Activated gamma-delta T cell treated with Interleukin-2 at 50 U/mL for 16 hours (primary cell): ENCODE measurements at regions not wholly inside any gene's neighbourhood (a gene's known extent, or its start where the extent isn't known, plus 50 kb on each side); places are given as distances from the start of the nearest gene placed in this dataset.

Source experiments
- DNase-seq: peaks from one replicate; pipeline ENCODE4 v3.0.0-alpha.2; 2020

DNA sequence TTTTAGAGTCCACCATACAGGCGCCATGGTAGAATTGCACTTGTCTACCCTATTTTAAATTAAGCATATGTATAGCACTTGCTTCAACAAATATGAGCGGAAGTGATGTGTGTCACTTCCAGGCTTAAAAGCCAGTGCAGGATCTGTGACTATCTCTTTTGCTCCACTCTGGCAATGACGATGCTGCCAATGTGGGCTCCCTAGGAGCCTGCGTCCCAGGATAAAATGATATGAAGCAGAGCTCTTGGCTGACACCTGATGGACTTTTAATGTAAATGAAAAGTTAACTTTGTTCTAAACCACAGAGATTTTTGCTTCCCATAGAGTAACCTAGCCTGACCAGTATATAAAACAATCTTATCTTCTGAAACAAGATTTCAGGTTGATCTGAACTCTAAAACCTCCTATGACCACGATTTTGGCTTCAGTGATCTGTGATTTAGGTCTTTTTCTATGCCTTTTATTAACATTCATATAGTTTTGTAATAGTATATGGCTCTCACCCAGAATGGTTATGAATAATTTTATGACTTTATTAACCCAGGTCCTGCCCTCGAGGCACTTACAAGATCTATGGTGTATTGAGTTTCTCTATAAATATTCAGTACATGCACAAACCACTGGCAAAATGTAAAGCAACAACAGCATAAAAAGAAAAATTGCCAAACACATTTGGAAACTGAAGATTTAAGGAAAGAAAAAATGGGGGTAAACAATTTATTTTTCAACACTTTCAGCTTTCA lies 422.5 kb upstream of the PIK3C3 start:
- DNase-seq: no peak

DNA sequence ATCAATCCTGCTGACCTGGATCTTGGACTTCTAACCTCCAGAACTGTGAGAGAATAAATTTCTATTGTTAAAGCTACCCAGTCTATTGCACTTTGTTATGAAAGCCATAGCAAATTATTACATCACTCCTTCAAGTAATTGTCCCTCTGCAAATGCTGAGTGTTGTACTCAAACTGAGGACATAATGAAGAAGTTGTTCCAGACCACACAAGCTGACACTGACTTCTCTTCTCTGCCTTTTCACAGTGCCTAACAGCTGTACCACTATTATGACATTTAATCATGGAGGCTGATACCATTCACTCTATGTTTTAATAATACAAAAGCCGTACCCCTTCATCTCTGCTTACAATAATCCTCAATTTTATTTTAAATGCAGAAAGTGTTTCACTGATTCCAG lies 424.1 kb upstream of the PIK3C3 start:
- no peak for DNase-seq

DNA sequence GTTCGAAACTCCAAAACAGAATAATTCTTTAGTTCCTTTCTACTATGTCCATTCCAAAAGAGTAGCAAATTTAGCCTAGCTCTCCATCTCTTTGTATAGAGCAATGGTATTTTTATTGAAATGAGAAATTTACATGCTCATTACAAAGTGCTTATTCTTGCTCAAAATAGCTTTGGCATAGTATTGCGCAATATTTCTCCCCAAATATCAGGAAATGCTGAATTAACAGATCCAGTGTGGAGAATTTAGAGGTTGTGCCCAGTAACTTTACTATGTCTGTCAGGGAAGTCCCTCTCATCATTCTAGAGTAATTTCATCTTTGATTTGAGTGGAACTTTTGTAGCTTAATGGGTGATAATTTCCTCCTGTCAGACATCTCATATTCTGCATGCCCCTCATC lies 425.9 kb upstream of the PIK3C3 start:
- DNase-seq: no peak

DNA sequence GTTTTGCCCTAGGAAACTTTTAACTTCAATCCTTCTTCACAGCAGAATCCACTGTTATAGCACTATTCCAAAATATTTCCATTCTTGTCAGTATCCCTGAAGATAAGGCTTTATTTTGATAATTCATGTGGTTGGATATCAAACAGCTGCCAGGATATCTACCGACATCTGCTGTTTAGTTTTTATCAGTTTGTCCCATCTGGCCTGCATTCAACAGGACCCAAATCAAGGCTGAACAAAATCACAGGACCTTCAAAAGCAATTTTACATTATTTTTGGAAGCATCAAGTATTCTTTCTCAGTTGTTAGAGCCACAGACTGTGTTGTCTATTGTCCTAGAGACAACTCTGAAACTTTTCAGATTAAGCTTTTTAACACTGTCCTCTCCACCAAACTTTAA lies 429.0 kb upstream of the PIK3C3 start:
- DNase-seq: no peak

- no peak for DNase-seq
Observed at GRCh38 chr18:41524674-41525470, 430.2 kb upstream of the PIK3C3 start.

- DNase-seq: no peak
Observed at GRCh38 chr18:41517142-41517541, 437.9 kb upstream of the PIK3C3 start.

- no peak for DNase-seq
Observed at GRCh38 chr18:41513438-41513837, 441.6 kb upstream of the PIK3C3 start.

GRCh38 chr18:41504316-41504715 lies 450.7 kb upstream of the PIK3C3 start:
- DNase-seq: no peak

DNA sequence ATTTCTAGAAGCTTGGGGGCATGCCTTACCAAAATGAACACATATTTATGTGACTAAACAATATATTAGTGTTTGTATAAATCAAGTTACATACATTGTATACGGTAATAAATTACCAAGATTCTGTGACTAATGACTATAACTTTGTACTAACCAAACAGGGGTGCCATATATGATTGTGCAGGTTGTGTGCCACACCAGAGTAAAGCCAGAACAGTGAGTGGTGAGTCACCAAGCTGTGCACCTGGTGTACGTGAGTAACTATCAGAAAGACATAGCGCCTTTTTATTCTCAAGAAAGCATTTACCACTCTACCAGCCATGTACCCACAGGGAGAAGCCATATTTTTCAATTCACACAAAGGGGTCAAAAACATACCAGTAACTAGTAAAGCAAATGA lies 453.2 kb upstream of the PIK3C3 start:
- DNase-seq: no peak

DNA sequence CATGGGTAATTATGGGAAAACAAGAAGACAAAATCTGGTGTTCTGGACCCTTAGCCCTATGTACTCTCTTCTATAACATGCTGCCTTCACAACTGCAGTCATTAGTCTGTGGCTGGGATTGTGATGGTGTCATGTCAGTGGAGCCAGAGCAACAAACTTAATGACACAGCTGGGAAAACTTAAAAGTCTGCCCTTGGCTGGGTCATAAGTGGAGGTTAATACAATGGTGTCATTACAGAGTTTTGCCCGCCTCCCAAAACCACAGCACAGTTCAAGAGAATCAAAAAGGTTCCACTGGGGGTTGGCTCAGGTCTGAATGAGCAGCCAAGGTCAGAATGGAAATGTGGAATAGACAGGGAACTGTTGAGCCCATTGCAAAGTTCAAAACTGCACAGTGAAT lies 455.7 kb upstream of the PIK3C3 start:
- no peak for DNase-seq

- no peak for DNase-seq
Observed at GRCh38 chr18:41490861-41491260, 464.2 kb upstream of the PIK3C3 start.

- DNase-seq: no peak
Observed at GRCh38 chr18:41486575-41486974, 468.5 kb upstream of the PIK3C3 start.

DNA sequence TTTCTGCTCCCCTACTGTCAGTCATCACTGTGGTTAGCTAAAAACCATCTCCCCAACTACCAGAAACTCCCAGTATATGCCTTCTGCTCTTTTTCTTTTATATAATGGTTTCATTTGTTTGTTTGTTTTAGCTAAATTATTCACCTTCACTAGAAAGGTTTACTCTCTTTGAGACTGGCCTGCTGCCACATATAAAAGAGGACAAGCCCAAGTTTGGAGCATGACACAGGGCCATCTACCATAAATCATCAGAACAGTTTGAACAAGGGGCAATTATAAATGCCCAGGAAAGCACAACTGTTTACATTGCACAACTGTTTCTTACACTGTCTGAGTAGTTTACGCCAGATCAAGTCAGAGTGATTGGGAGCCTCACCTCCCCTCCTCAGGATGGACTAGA lies 471.0 kb upstream of the PIK3C3 start:
- DNase-seq: no peak

- DNase-seq: no peak
Observed at GRCh38 chr18:41482501-41482900, 472.5 kb upstream of the PIK3C3 start.

DNA sequence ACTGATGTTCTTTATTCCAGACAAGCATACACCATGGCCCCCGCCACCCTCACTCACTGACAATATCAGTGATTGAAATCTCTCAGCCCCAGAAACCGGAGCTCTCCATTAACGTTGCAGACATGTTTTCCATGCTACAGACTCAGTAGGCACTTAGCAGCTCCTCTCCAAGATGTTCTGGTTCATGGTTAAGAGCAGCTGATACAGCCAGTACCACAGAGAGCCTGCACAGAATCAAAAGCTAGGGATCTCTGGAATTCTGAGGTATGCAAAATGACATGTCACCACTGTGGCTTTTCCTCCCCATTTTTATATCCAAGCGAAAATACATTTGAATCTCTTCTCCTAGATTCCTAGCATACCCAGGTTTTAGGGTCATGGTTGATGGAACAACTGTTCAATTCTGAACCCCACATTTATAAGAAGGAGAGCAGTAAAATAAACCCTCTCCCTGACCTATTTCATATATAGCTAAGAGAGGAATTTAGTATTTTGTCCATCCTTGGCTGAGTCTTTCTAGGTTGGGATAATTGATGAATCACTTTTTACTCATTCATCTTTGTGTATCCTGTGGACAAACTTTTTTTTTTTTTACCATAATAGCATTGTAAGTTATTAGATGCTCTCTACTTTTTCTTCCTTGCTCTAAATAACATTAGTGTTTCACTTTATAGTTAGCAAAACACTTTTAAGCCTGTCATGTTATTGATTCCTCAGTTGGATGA lies 488.4 kb upstream of the PIK3C3 start:
- no peak for DNase-seq

GRCh38 chr18:41465386-41465785 lies 489.6 kb upstream of the PIK3C3 start:
- no peak for DNase-seq

DNA sequence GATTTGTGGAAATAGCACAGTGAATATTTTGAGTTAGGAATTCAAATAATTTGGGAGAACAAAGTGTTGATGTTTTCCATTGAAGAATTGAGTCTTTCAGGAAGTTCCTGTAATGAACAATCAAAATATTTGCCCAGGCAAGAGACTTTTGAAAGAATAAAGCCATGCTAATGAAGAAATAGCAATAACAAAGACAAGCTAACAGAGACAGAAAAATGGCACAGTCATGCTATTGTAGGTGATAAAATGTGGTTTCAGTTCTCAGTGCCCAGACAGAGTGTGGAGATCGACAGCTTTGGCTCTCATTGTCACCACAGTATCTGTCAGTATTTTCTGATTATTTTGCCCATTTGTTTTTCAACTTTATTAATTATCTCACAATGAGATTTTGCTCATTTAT lies 490.8 kb upstream of the PIK3C3 start:
- no peak for DNase-seq

- no peak for DNase-seq
Observed at GRCh38 chr18:41462946-41463345, 492.1 kb upstream of the PIK3C3 start.

DNA sequence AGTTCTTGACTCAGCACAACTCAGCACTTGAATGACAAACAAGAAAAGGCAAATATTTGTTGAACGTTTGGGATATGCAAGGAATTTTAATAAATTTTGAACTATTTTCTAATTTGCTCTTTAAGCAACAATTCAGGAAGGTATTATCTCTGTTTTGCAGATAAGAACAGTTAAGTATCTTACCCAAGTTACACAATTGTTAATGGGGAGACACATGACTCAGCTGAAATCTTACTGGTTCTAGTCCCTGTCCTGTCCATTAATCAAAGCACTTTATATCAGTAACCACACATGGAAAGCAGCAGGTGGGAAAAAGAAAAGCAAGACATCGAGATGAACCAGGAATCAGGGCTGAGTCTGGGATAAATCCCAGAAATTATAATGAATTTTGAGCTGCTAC lies 493.9 kb upstream of the PIK3C3 start:
- no peak for DNase-seq

GRCh38 chr18:41459656-41460055 lies 495.4 kb upstream of the PIK3C3 start:
- DNase-seq: no peak

DNA sequence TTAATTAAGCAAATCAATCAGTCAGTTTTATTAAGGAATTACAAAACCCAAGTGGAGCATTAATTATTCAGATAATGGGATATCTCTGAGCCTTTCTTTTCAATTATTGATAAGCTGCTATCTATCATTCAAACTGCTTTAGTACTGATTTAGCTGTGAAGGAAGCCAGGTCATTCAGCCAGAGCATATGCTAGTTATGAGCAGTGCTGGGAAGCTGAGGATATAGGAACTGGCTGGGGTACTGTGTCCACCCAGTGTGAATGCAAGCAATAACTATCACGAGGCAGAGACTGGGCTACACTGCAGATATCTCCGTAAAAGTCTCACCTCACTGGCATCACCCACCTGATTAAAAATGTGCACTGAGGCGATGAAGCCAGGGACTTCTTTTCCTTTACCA lies 496.7 kb upstream of the PIK3C3 start:
- DNase-seq: no peak

DNA sequence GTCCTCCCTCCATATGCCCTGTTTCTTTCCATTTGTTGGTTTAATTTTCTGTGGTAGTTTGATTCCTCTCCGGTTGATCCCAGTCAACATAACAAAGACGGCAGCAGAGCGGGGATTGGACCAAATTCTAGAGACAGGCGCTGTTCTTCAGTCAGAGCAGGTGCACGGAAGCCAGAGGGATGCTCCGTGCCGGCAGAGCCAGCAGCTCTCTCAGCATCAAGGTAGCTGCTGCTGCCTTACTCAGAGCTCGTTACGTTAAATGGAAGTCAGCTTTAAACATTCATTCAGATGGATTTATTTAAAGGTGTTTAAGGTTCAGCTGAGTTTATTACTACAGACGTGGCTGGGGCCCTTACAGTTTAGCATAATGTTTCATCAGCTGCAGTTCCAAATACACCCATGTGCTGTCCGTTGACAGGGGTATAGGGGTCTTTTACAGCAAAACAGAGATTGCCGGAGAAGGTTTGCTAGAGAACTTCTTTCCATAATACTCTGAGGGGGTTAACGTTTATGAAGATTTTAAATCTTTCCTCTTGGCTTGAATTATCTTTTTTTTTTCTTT lies 497.2 kb upstream of the PIK3C3 start:
- no peak for DNase-seq

DNA sequence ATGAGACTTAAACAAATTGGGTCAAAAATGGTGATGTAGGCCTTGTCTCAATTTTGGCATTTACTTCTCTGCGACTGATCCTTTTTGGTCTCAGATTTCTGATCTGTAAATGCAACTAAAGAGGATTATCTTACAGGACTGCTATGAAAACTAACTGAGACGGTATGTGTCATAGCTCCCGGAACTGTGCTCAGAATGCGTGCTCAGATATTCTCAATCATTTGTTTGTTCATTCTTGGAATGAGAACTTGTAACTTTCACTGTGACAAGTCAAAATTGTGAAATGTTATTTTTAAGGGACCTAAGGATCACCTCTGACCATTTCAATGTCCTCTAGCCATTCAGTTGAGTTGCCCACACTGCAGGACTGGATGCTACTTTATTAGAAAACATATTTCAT lies 498.2 kb upstream of the PIK3C3 start:
- no peak for DNase-seq

DNA sequence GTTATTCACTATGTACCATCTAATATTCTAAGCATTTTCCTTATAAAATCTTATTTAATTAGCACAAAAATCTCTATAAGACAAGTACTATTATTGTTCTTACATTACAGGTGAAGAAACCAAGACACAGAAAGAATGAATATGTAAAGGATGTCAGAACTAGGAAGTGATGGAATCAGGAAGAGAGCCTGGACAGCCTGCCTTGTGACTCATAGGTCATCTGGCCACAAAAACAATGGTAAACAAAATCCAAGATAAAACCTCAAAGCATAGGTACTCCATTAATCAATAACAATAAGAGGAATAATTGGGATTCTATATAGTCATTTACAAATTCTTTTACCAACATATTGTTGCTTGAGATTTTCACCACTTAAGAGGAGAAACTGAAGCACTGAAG lies 505.4 kb upstream of the PIK3C3 start:
- DNase-seq: no peak
